ENCODE measurements at regions not wholly inside any gene's neighbourhood (a gene's known extent, or its start where the extent isn't known, plus 50 kb on each side); places are given as distances from the start of the nearest gene placed in this dataset.

DNA sequence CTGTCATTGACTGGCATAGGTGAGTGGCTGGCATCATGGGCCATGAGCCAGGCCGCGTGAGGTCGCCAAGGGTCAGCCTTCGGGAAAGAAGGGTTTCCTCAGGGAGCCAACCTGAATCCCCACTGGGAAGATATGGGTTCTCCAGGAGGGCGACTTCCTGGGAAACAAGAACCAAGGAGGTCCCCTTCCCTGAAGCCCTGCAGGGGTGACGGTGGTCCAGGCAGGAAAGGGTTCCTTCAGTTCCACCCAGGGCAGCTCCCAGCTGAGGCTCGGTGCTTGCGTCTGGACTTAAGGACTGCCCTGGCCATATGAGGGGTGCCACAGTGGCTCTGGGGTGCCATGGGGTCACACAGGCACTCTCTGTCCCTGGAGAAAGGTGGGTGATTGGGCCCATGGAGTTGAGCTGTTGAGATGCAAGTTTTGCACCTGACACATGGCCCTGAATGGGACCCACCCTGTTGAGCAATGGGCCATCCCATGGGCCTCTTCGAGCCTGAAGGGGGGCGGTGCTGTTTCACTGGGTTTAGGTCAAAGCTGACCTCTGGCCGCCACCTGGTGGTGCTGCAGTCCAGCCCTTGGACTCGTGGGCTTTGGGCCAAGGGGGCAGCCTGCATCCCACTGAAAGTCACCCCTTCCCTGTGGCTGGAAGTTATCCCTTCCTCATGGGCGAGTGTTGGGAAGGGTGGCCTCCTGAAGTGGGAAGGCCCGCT, 228.1 kb downstream of the SNRPN start:
- intact Hi-C loops (cut with DNase I): no loop called here
- DNase-seq (ENCODE audit: extremely low spot score in 2 of 2): peak in 1 of 2 donors; percentile 72

DNA sequence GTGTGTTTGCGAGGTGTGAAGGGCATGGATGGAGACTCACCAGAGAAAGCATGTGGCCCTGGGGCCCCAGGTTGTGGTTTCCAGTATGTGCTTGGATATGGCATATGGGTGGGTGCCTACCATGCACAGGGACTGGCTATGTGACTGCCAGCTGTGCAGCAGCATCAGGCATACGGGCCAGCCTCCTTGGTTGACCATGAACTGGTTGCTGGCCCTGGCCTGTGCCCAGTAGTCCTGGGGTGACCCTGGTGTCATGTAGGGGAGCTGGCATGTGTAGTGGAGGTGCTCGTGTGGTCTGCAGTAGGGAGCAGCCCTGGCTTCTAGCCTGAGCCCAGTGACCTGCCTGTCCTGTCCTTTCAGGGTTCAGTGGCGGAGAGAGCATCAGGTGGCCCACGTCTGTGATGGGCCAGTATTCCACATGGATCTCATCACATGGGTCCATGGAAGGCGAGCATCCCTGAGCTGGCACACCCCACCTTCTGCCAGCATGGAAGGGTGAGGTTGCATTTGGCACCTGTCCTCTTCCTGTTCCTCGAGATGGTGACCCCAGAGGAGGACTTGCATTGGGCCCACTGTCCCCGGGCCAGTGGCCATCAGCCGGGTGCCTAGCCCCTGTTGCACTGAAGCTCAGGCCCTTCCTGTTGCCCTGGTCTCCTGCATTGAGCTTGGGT, 228.9 kb downstream of the SNRPN start:
- Histone ChIP-seq H3K27ac (no peak overlapping the region), H3K4me1 (no peaks in the 10 kb centered on the region), H3K27me3 (no peaks in the 10 kb centered on the region), H3K36me3 (no peaks in the 10 kb centered on the region), H3K4me3 (no peak overlapping the region), H3K9me3 (peaks cover 5% of the 10 kb centered on the region)
- intact Hi-C loops (cut with DNase I): no loop called here
- peak in 1 of 2 donors; percentile 71 for DNase-seq (ENCODE audit: extremely low spot score in 2 of 2)
- TF ChIP-seq POLR2AphosphoS5 (IDR thresholded peaks at IDR 0.05; ENCODE audit: insufficient read depth in 1 of 2, low read depth in 1 of 2): no peak
- TF ChIP-seq, protein P1, sequence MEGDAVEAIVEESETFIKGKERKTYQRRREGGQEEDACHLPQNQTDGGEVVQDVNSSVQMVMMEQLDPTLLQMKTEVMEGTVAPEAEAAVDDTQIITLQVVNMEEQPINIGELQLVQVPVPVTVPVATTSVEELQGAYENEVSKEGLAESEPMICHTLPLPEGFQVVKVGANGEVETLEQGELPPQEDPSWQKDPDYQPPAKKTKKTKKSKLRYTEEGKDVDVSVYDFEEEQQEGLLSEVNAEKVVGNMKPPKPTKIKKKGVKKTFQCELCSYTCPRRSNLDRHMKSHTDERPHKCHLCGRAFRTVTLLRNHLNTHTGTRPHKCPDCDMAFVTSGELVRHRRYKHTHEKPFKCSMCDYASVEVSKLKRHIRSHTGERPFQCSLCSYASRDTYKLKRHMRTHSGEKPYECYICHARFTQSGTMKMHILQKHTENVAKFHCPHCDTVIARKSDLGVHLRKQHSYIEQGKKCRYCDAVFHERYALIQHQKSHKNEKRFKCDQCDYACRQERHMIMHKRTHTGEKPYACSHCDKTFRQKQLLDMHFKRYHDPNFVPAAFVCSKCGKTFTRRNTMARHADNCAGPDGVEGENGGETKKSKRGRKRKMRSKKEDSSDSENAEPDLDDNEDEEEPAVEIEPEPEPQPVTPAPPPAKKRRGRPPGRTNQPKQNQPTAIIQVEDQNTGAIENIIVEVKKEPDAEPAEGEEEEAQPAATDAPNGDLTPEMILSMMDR (IDR thresholded peaks at IDR 0.05): no peak
- TF ChIP-seq POLR2A (IDR thresholded peaks at IDR 0.05): no peak

More for the DNA sequence above, 228.1 kb downstream of the SNRPN start:
- Histone ChIP-seq H3K4me1 (no peaks in the 10 kb centered on the region), H3K27me3 (no peaks in the 10 kb centered on the region), H3K4me3 (no peak overlapping the region), H3K9me3 (peaks cover 5% of the 10 kb centered on the region), H3K27ac (no peak overlapping the region), H3K36me3 (no peaks in the 10 kb centered on the region)
- no peak for TF ChIP-seq POLR2AphosphoS5 (IDR thresholded peaks at IDR 0.05; ENCODE audit: insufficient read depth in 1 of 2, low read depth in 1 of 2)
- TF ChIP-seq, protein P1 (IDR thresholded peaks at IDR 0.05): no peak
- TF ChIP-seq POLR2A (IDR thresholded peaks at IDR 0.05): no peak

DNA sequence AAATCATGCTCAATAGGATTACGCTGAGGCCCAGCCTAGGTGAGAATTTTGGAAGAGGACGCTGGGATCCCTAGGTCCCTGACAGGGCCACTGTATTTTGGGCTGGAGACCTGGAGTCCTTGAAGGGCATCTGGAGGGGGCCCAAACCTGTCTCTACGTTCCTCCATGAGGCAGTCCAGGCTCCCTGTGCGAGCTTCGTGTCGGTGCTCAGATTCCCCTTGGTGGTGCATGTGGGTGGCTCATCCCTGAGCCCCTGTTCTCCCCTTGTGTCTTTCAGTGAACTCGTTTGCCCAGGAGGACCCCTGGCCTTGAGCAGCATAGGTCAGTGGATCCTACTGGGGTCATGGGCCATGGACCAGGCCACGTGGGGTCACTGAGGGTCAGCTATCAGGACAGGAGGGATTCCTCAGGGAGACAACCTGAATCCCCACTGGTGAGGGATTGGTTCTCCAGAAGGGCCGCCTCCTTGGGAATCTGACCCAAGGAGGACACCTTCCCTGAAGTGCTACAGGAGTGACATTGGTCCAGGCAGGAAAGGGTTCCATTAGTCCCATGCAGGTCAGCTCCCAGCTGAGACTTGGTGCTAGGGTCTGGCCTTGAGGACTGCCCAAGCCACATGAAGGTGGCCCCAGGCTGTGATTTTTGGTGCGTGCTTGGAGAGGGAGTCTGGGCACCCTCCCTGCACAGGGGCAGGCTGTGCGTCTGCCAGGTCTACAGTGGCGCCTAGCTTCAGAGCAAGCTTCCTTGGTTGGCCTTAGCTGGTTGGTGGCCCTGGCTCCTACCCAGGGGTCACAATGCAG, 229.8 kb downstream of the SNRPN start:
- no peaks in the 10 kb centered on the region for H3K4me1 ChIP-seq
- no peak for DNase-seq (ENCODE audit: extremely low spot score in 2 of 2)
- no peaks in the 10 kb centered on the region for H3K27me3 ChIP-seq
- H3K27ac ChIP-seq: no peak overlapping the region
- no peaks in the 10 kb centered on the region for H3K36me3 ChIP-seq
- peaks cover 5% of the 10 kb centered on the region for H3K9me3 ChIP-seq
- H3K4me3 ChIP-seq: no peak overlapping the region
- intact Hi-C loops (cut with DNase I): no loop called here
- no peak for TF ChIP-seq POLR2AphosphoS5 (IDR thresholded peaks at IDR 0.05; ENCODE audit: insufficient read depth in 1 of 2, low read depth in 1 of 2)
- TF ChIP-seq, protein P1 (IDR thresholded peaks at IDR 0.05): no peak
- no peak for TF ChIP-seq POLR2A (IDR thresholded peaks at IDR 0.05)

DNA sequence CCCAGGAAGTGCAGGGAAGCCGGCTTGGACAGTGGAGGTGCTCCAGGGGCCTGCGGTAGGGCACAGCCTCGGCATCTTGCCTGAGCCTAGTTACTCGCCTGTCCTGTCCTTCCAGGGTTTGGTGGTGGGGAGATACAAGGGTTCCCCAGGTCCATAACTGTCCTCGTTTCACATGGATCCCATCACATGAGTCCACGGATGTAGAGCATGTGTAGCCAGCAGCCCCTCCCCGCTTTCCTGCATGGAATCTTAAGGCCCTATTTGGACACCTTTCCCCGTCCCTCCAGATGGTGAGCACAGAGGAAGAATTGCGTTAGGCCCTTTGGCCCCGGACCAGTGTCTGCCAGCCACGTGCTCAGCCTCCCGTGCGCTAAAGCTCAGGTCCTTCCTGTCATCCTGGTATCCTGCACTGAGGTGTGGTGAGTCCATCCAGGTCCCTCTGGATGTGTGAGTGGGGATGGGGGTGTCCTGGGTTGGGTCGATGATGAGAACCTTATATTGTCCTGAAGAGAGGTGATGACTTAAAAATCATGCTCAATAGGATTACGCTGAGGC, 230.4 kb downstream of the SNRPN start:
- intact Hi-C loops (cut with DNase I): no loop called here
- H3K27me3 ChIP-seq: no peaks in the 10 kb centered on the region
- DNase-seq (ENCODE audit: extremely low spot score in 2 of 2): no peak
- no peaks in the 10 kb centered on the region for H3K36me3 ChIP-seq
- no peak overlapping the region for H3K27ac ChIP-seq
- no peak overlapping the region for H3K4me3 ChIP-seq
- TF ChIP-seq, protein P1 (IDR thresholded peaks at IDR 0.05): no peak
- TF ChIP-seq POLR2AphosphoS5 (IDR thresholded peaks at IDR 0.05; ENCODE audit: insufficient read depth in 1 of 2, low read depth in 1 of 2) (no peak), POLR2A (IDR thresholded peaks at IDR 0.05) (no peak)
- H3K4me1 ChIP-seq: no peaks in the 10 kb centered on the region
- H3K9me3 ChIP-seq: peaks cover 5% of the 10 kb centered on the region

Data from vagina (tissue), 2 donors.